Keratinocyte (primary cell): ENCODE measurements at regions not wholly inside any gene's neighbourhood (a gene's known extent, or its start where the extent isn't known, plus 50 kb on each side); places are given as distances from the start of the nearest gene placed in this dataset.
A peak's percentile ranks its signal among the peaks of the same experiment; 100 is the strongest.

Experiments used
- DNase-seq: peaks from one replicate; pipeline ENCODE4 v3.0.0-alpha.2; 2011; ENCODE audit warnings: low read depth, missing footprints, low spot score
- FAIRE-seq: peaks from 2 replicates; lab custom pipeline; 2011; peaks lifted over from hg19 to GRCh38; lab: Jason Lieb, UNC
- H2AFZ ChIP-seq: 2 replicates; pipeline ENCODE4 v1.6.0; 2012; ENCODE audit warnings: low read length, control low read depth, inconsistent platforms; ENCODE audit not compliant: control insufficient read depth
- H3K27ac ChIP-seq: 2 replicates; pipeline ENCODE4 v1.5.1; 2011; ENCODE audit warnings: low read length; ENCODE audit not compliant: control insufficient read depth, insufficient read depth
- H3K27me3 ChIP-seq: 3 replicates; pipeline ENCODE4 v1.6.0; 2011; ENCODE audit warnings: low read length; ENCODE audit not compliant: control insufficient read depth, insufficient read depth; ENCODE audit errors: extremely low read depth
- H3K36me3 ChIP-seq, 2 experiments: 2 replicates in 1 of 2; 3 replicates in 1 of 2; pipeline ENCODE4 v1.5.1; 2011; ENCODE audit warnings: low read length in 2 of 2, mild to moderate bottlenecking in 1 of 2; ENCODE audit not compliant: control insufficient read depth in 2 of 2, insufficient read depth in 2 of 2; ENCODE audit errors: extremely low read depth in 1 of 2
- H3K4me1 ChIP-seq: 3 replicates; pipeline ENCODE4 v1.5.1; 2011; ENCODE audit warnings: low read length; ENCODE audit not compliant: control insufficient read depth, insufficient read depth; ENCODE audit errors: extremely low read depth
- H3K4me2 ChIP-seq: 3 replicates; pipeline ENCODE4 v1.6.0; 2011; ENCODE audit warnings: low read depth, low read length; ENCODE audit not compliant: control insufficient read depth, insufficient read depth; ENCODE audit errors: extremely low read depth
- H3K4me3 ChIP-seq, 3 experiments: fragments of 200-600 bp in 1 of 3; sonication (generic) in 1 of 3; 2 replicates in 2 of 3; 3 replicates in 1 of 3; pipeline ENCODE4 v1.5.1; 2011 to 2016; ENCODE audit warnings: low read length in 3 of 3, mild to moderate bottlenecking in 3 of 3, control low read depth in 2 of 3, inconsistent platforms in 1 of 3, low read depth in 1 of 3, mixed read lengths in 1 of 3, mixed run types in 1 of 3, moderate library complexity in 1 of 3; ENCODE audit not compliant: control insufficient read depth in 2 of 3, insufficient read depth in 2 of 3; ENCODE audit errors: extremely low read depth in 1 of 3
- H3K79me2 ChIP-seq: 2 replicates; pipeline ENCODE4 v1.6.0; 2012; ENCODE audit warnings: low read length; ENCODE audit not compliant: control insufficient read depth, insufficient read depth
- H3K9ac ChIP-seq: 3 replicates; pipeline ENCODE4 v1.6.0; 2011; ENCODE audit warnings: low read length; ENCODE audit not compliant: control insufficient read depth, insufficient read depth; ENCODE audit errors: extremely low read depth
- H3K9me1 ChIP-seq: 3 replicates; pipeline ENCODE4 v1.6.0; 2011; ENCODE audit warnings: low read length; ENCODE audit not compliant: control insufficient read depth, insufficient read depth; ENCODE audit errors: extremely low read depth
- H3K9me3 ChIP-seq: 2 replicates; pipeline ENCODE4 v1.5.1; 2012; ENCODE audit warnings: low read depth, low read length; ENCODE audit not compliant: control insufficient read depth
- H4K20me1 ChIP-seq: 3 replicates; pipeline ENCODE4 v1.6.0; 2011; ENCODE audit warnings: low read length; ENCODE audit not compliant: control insufficient read depth, insufficient read depth; ENCODE audit errors: extremely low read depth
- EZH2 ChIP-seq: IDR thresholded peaks from one replicate; pipeline ENCODE4 v1.6.1; 2012; ENCODE audit warnings: inconsistent platforms, mild to moderate bottlenecking, low read length, moderate library complexity
- dilution Hi-C: fragments of 300-500 bp; cut with MboI; formaldehyde crosslinking; loops from one replicate; pipeline ENCODE4 v1.7.0; 2020; ENCODE audit warnings: low sequenced_read_pairs; ENCODE audit not compliant: extremely low pct_ligation_motif_present
- TF ChIP-seq, protein P1 (sequence below), 3 experiments: IDR thresholded peaks in 1 of 3; conservative IDR thresholded peaks in 1 of 3; optimal IDR thresholded peaks in 1 of 3; 2 replicates in 2 of 3; 3 replicates in 1 of 3; pipeline versions ENCODE3 to v1.5.1; 2011; ENCODE audit warnings: low read length in 3 of 3, mild to moderate bottlenecking in 3 of 3, moderate library complexity in 2 of 3, control low read depth in 1 of 3, inconsistent platforms in 1 of 3; ENCODE audit not compliant: insufficient read depth in 2 of 3; ENCODE audit errors: extremely low read depth in 1 of 3

DNA sequence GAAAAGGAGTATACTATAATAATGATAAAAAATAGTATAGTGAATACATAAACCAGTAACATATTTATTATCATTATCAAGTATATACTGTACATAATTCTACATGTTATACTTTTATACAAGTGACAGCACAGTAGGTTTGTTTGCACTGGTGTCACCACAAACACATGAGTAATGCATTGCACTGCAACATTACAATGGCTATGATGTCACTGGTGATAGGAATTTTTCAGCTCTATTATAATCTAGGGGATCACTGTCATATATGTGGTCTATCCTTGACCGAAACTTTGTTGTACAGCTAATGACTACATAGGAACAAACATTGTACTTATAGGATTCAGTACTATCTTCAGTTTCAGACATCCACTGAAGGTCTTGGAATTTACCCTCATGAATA lies 165.8 kb upstream of the SYT1 start:
- TF ChIP-seq, protein P1, sequence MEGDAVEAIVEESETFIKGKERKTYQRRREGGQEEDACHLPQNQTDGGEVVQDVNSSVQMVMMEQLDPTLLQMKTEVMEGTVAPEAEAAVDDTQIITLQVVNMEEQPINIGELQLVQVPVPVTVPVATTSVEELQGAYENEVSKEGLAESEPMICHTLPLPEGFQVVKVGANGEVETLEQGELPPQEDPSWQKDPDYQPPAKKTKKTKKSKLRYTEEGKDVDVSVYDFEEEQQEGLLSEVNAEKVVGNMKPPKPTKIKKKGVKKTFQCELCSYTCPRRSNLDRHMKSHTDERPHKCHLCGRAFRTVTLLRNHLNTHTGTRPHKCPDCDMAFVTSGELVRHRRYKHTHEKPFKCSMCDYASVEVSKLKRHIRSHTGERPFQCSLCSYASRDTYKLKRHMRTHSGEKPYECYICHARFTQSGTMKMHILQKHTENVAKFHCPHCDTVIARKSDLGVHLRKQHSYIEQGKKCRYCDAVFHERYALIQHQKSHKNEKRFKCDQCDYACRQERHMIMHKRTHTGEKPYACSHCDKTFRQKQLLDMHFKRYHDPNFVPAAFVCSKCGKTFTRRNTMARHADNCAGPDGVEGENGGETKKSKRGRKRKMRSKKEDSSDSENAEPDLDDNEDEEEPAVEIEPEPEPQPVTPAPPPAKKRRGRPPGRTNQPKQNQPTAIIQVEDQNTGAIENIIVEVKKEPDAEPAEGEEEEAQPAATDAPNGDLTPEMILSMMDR (optimal IDR thresholded peaks at IDR 0.05 in 1 of 3, IDR thresholded peaks at IDR 0.05 in 1 of 3, conservative IDR thresholded peaks at IDR 0.05 in 1 of 3; ENCODE audit: extremely low read depth in 1 of 3, insufficient read depth in 2 of 3, low read length in 3 of 3) = no peak
- TF ChIP-seq EZH2 = no peak
- H3K9ac ChIP-seq = no peak overlapping the region

DNA sequence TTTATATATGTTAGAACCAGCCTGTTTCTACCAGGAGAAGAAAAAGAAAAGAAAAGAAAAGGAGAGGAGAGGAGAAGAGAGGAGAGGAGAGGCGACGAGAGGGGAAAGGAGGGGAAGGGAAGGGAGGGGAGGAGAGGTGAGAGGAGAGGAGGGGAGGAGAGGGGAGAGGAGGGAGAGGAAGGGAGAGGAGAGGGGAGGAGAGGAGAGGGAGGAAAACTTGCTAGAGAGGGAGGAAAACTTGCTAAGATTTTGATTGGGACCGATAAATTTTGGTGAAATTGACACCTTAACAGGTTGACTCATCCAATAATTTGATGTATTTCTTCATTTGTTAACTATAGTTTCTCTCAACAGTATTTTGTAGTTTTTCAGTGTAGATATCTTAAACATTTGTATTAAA lies 164.0 kb upstream of the SYT1 start:
- no peak overlapping the region for H3K9ac ChIP-seq
- H3K36me3 ChIP-seq = no peaks in the 10 kb centered on the region
- no peak overlapping the region for H3K4me2 ChIP-seq
- H2AFZ ChIP-seq = no peak overlapping the region
- H3K4me3 ChIP-seq = no peak overlapping the region
- H3K27ac ChIP-seq = no peak overlapping the region
- FAIRE-seq (no peak), DNase-seq (no peak)
- no peaks in the 10 kb centered on the region for H3K9me1 ChIP-seq
- dilution Hi-C loops = no loop called here
- H3K27me3 ChIP-seq = no peaks in the 10 kb centered on the region
- H3K79me2 ChIP-seq = no peaks in the 10 kb centered on the region
- TF ChIP-seq, protein P1 (optimal IDR thresholded peaks at IDR 0.05 in 1 of 3, IDR thresholded peaks at IDR 0.05 in 1 of 3, conservative IDR thresholded peaks at IDR 0.05 in 1 of 3; ENCODE audit: extremely low read depth in 1 of 3, insufficient read depth in 2 of 3, low read length in 3 of 3) = no peak
- TF ChIP-seq EZH2 = no peak
- H4K20me1 ChIP-seq = no peaks in the 10 kb centered on the region
- no peaks in the 10 kb centered on the region for H3K9me3 ChIP-seq
- peaks cover 33% of the 10 kb centered on the region for H3K4me1 ChIP-seq

More for the DNA sequence above, 165.8 kb upstream of the SYT1 start:
- DNase-seq (no peak), FAIRE-seq (no peak)
- Histone ChIP-seq H3K4me3 (no peak overlapping the region), H3K36me3 (no peaks in the 10 kb centered on the region), H3K9me1 (no peaks in the 10 kb centered on the region), H3K4me1 (peaks cover 24% of the 10 kb centered on the region), H4K20me1 (no peaks in the 10 kb centered on the region), H2AFZ (no peak overlapping the region), H3K79me2 (no peaks in the 10 kb centered on the region), H3K27ac (no peak overlapping the region), H3K4me2 (peak overlapping the region; percentile 19), H3K27me3 (no peaks in the 10 kb centered on the region), H3K9me3 (no peaks in the 10 kb centered on the region)
- dilution Hi-C loops = no loop called here
